ENCODE measurements at regions not wholly inside any gene's neighbourhood (a gene's known extent, or its start where the extent isn't known, plus 50 kb on each side); places are given as distances from the start of the nearest gene placed in this dataset.

DNA sequence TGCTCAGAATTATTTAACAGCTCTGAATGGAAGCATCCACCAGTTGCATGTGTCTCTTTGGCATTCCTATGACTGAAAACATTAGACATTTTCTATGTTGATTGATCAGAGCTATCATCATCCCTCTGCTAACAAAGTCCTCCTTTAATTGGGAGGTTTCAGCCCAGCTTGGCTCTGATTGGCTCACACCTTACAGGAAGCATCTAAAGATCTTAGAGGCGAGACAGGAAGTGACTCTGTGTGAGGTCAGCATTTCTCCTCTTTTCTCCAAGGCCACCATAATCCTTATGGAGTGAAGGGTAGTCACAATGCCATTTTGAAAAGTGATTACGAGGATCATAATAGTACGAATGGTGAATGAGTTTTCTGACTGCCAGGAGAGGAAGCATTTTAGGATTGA lies 260.8 kb downstream of the MIAT start (continued):
- TF ChIP-seq RAD21 (IDR thresholded peaks at IDR 0.05 in 1 of 2, conservative IDR thresholded peaks at IDR 0.05 in 1 of 2; ENCODE audit: low read depth in 2 of 2, low read length in 2 of 2) (no peak), SRF (IDR thresholded peaks at IDR 0.05; ENCODE audit: low read depth, low read length) (no peak), SIN3A (conservative IDR thresholded peaks at IDR 0.05 in 1 of 2, IDR thresholded peaks at IDR 0.05 in 1 of 2; ENCODE audit: low read depth in 1 of 2, low read length in 2 of 2) (no peak), PHF8 (conservative IDR thresholded peaks at IDR 0.05; ENCODE audit: low read depth, low read length) (no peak)
- TF ChIP-seq, protein P1, sequence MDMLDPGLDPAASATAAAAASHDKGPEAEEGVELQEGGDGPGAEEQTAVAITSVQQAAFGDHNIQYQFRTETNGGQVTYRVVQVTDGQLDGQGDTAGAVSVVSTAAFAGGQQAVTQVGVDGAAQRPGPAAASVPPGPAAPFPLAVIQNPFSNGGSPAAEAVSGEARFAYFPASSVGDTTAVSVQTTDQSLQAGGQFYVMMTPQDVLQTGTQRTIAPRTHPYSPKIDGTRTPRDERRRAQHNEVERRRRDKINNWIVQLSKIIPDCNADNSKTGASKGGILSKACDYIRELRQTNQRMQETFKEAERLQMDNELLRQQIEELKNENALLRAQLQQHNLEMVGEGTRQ (IDR thresholded peaks at IDR 0.05; ENCODE audit: low read length), result no peak

Measured in H1 (cell line).